K562 (cell line): ENCODE measurements at regions not wholly inside any gene's neighbourhood (a gene's known extent, or its start where the extent isn't known, plus 50 kb on each side); places are given as distances from the start of the nearest gene placed in this dataset.

Experiments
- CHD7 ChIP-seq: fragments of 200-600 bp; sonication (generic); IDR thresholded peaks from one replicate; pipeline ENCODE4 v1.6.1; 2012; ENCODE audit warnings: mild to moderate bottlenecking, low read depth, low read length, inconsistent platforms
- ETV1 ChIP-seq: fragments of 450-650 bp; conservative IDR thresholded peaks from 2 replicates; pipeline ENCODE4 v1.6.1; 2016; ENCODE audit warnings: missing genetic modification characterization, control low read depth, low read depth, missing compliant biosample characterization
- GATAD2B ChIP-seq: fragments of 450-650 bp; IDR thresholded peaks from 2 replicates; pipeline ENCODE4 v1.6.1; 2017; ENCODE audit warnings: mild to moderate bottlenecking, borderline replicate concordance
- HSF4 ChIP-seq: fragments of 250-450 bp; sonication (Bioruptor Pico); IDR thresholded peaks from 2 replicates; pipeline ENCODE4 v2.1.2; 2022; ENCODE audit warnings: mild to moderate bottlenecking, moderate library complexity, borderline replicate concordance
- KDM1A ChIP-seq, 2 experiments: fragments of 450-650 bp; IDR thresholded peaks; 2 replicates each; pipeline ENCODE4 v1.6.1; 2016; ENCODE audit warnings: mild to moderate bottlenecking in 2 of 2
- TAL1 ChIP-seq: fragments of 450-650 bp; IDR thresholded peaks from 2 replicates; pipeline ENCODE4 v1.6.1; 2016; ENCODE audit warnings: mild to moderate bottlenecking
- ZNF318 ChIP-seq, 2 experiments: fragments of 450-650 bp; IDR thresholded peaks; 2 replicates each; pipeline ENCODE4 v1.6.1; 2016; ENCODE audit warnings: mild to moderate bottlenecking in 2 of 2, borderline replicate concordance in 1 of 2, low read depth in 1 of 2, moderate library complexity in 1 of 2

- TF ChIP-seq ZNF318 (IDR thresholded peaks at IDR 0.05; ENCODE audit: borderline replicate concordance in 1 of 2, low read depth in 1 of 2), result 0 out of 4 replicates have a peak, but pooled peaks of 1 of the 2 experiments have one; percentile 21
- no peak for TF ChIP-seq HSF4
- TF ChIP-seq ETV1 (tag), result peak; percentile 12; the same call in 1 of the 2 replicates
- TF ChIP-seq KDM1A (IDR thresholded peaks at IDR 0.05), result peak in 1 of 2 experiments; percentile 19; a peak in 1 of 4 replicates
- peak; percentile 27; the same call in 1 of the 2 replicates for TF ChIP-seq TAL1
- TF ChIP-seq CHD7, result no peak
- TF ChIP-seq GATAD2B, result no peak
These were observed 248.7 kb upstream of the TNP1 start (continued) for GRCh38 chr2:217108575-217109027.
